A549 (cell line): ENCODE measurements at regions not wholly inside any gene's neighbourhood (a gene's known extent, or its start where the extent isn't known, plus 50 kb on each side); places are given as distances from the start of the nearest gene placed in this dataset.

Experiments
- ATAC-seq, 2 experiments: fragments of 200-7000 bp in 1 of 2; fragments of >200 bp in 1 of 2; cut with Nextera tagmentation in 1 of 2; cut with Tn5 transposase in 1 of 2; 3 replicates each; pipeline versions ENCODE4 v1.8.0 to v1.9.1; 2018 to 2020; ENCODE audit warnings: mild to moderate bottlenecking in 1 of 2, moderate library complexity in 1 of 2
- CTCF ChIA-PET: fragments of 300-600 bp; sonication (Branson Sonifier 250); formaldehyde crosslinking; extraction: SDS; loops from one replicate; lab custom pipeline; 2021; ENCODE audit warnings: antibody characterized with exemption, inconsistent platforms; lab: Yijun Ruan, JAX
- POLR2A ChIA-PET: fragments of 350-600 bp; formaldehyde crosslinking; extraction: SDS; loops from one replicate; lab custom pipeline; 2021; ENCODE audit warnings: antibody characterized with exemption, inconsistent platforms; lab: Yijun Ruan, JAX
- DNase-seq, 2 experiments: peaks; one replicate each; pipeline versions ENCODE4 v3.0.0 to v3.0.0-alpha.2; 2011 to 2016; ENCODE audit warnings: low read depth in 1 of 2, low spot score in 1 of 2
- FAIRE-seq: peaks from 2 replicates; lab custom pipeline; 2011; peaks lifted over from hg19 to GRCh38; lab: Jason Lieb, UNC
- H3K27ac ChIP-seq, 2 experiments: fragments of >200 bp; sonication (Bioruptor Twin); formaldehyde crosslinking; 3 replicates each; pipeline ENCODE4 v1.5.1; 2016 to 2017
- H3K4me1 ChIP-seq: fragments of >200 bp; sonication (Bioruptor Twin); formaldehyde crosslinking; 3 replicates; pipeline ENCODE4 v1.6.1; 2016
- H3K4me2 ChIP-seq: fragments of >200 bp; sonication (Bioruptor Twin); formaldehyde crosslinking; 3 replicates; pipeline ENCODE4 v1.6.1; 2016
- H3K4me3 ChIP-seq: fragments of >200 bp; sonication (Bioruptor Twin); formaldehyde crosslinking; 3 replicates; pipeline ENCODE4 v1.5.1; 2016
- H3K9me3 ChIP-seq: fragments of >200 bp; sonication (Bioruptor Twin); formaldehyde crosslinking; 3 replicates; pipeline ENCODE4 v1.6.1; 2016
- CBX2 ChIP-seq: fragments of 200-600 bp; sonication (generic); IDR thresholded peaks from 2 replicates; pipeline ENCODE4 v1.6.1; 2016; ENCODE audit warnings: low read depth, mild to moderate bottlenecking, borderline replicate concordance
- CHD2 ChIP-seq: fragments of 150-350 bp; IDR thresholded peaks from 2 replicates; pipeline ENCODE4 v1.6.1; 2014; ENCODE audit warnings: low read length; ENCODE audit not compliant: partially characterized antibody
- EHMT2 ChIP-seq: fragments of 200-600 bp; sonication (generic); IDR thresholded peaks from 2 replicates; pipeline ENCODE4 v1.6.1; 2016; ENCODE audit warnings: antibody characterized with exemption, low read depth, mild to moderate bottlenecking, moderate library complexity
- EP300 ChIP-seq, 2 experiments: fragments of >200 bp; sonication (Bioruptor Twin); formaldehyde crosslinking; IDR thresholded peaks; 2 replicates in 1 of 2; 3 replicates in 1 of 2; pipeline ENCODE4 v1.6.1; 2016 to 2017
- FOSB ChIP-seq: fragments of 250-450 bp; sonication (Bioruptor Pico); IDR thresholded peaks from 2 replicates; pipeline ENCODE4 v1.5.0; 2020; ENCODE audit warnings: mild to moderate bottlenecking, moderate library complexity
- FOSL2 ChIP-seq, 2 experiments: fragments of 450-650 bp in 1 of 2; fragments of >200 bp in 1 of 2; sonication (Bioruptor Twin) in 1 of 2; formaldehyde crosslinking; IDR thresholded peaks; 2 replicates each; pipeline versions ENCODE4 v1.5.0 to v1.6.1; 2016 to 2020; ENCODE audit warnings: mild to moderate bottlenecking in 1 of 2, moderate library complexity in 1 of 2
- FOXS1 ChIP-seq: fragments of 250-450 bp; sonication (Bioruptor Pico); IDR thresholded peaks from 2 replicates; pipeline ENCODE4 v1.5.0; 2020; ENCODE audit warnings: mild to moderate bottlenecking, moderate library complexity
- HEYL ChIP-seq: fragments of 250-450 bp; sonication (Bioruptor Pico); IDR thresholded peaks from 2 replicates; pipeline ENCODE4 v1.8.0; 2021; ENCODE audit warnings: mild to moderate bottlenecking, moderate library complexity
- HOXA7 ChIP-seq: fragments of 250-450 bp; sonication (Bioruptor Pico); IDR thresholded peaks from 2 replicates; pipeline ENCODE4 v1.5.0; 2020; ENCODE audit warnings: mild to moderate bottlenecking, moderate library complexity
- HOXB13 ChIP-seq: fragments of 250-450 bp; sonication (Bioruptor Pico); IDR thresholded peaks from 2 replicates; pipeline ENCODE4 v1.5.0; 2020; ENCODE audit warnings: low read depth, mild to moderate bottlenecking, moderate library complexity
- JUN ChIP-seq, 2 experiments: fragments of >200 bp; sonication (Bioruptor Twin); formaldehyde crosslinking; IDR thresholded peaks; 2 replicates in 1 of 2; 3 replicates in 1 of 2; pipeline ENCODE4 v1.6.1; 2016 to 2017
- JUNB ChIP-seq: fragments of >200 bp; sonication (Bioruptor Twin); formaldehyde crosslinking; IDR thresholded peaks from 2 replicates; pipeline ENCODE4 v1.6.1; 2016
- KDM1A ChIP-seq: fragments of 200-600 bp; sonication (generic); IDR thresholded peaks from 2 replicates; pipeline ENCODE4 v1.6.1; 2016; ENCODE audit warnings: low read depth, mild to moderate bottlenecking
- MAFK ChIP-seq: fragments of 450-650 bp; IDR thresholded peaks from 2 replicates; pipeline ENCODE4 v1.6.1; 2014; ENCODE audit not compliant: partially characterized antibody
- PHF8 ChIP-seq: fragments of 200-600 bp; sonication (generic); IDR thresholded peaks from 2 replicates; pipeline ENCODE4 v1.6.1; 2016; ENCODE audit warnings: low read depth, mild to moderate bottlenecking, antibody characterized with exemption, moderate library complexity, borderline replicate concordance
- RAD21 ChIP-seq, 2 experiments: fragments of >200 bp in 1 of 2; sonication (Bioruptor Twin) in 1 of 2; formaldehyde crosslinking in 1 of 2; IDR thresholded peaks in 1 of 2; conservative IDR thresholded peaks in 1 of 2; 2 replicates in 1 of 2; 3 replicates in 1 of 2; pipeline ENCODE4 v1.6.1; 2012 to 2018; ENCODE audit warnings: inconsistent platforms in 1 of 2
- RARB ChIP-seq: fragments of 250-450 bp; sonication (Bioruptor Pico); IDR thresholded peaks from 2 replicates; pipeline ENCODE4 v1.8.0; 2021; ENCODE audit warnings: mild to moderate bottlenecking, moderate library complexity
- RFX5 ChIP-seq: fragments of 450-650 bp; IDR thresholded peaks from 2 replicates; pipeline ENCODE4 v1.7.1; 2014; ENCODE audit warnings: antibody characterized with exemption, mild to moderate bottlenecking, moderate library complexity
- SMC3 ChIP-seq: fragments of >200 bp; sonication (Bioruptor Twin); formaldehyde crosslinking; IDR thresholded peaks from 3 replicates; pipeline ENCODE4 v1.6.1; 2018; ENCODE audit warnings: inconsistent platforms
- ZFP36 ChIP-seq: fragments of 450-650 bp; IDR thresholded peaks from 2 replicates; pipeline ENCODE4 v1.6.1; 2014; ENCODE audit warnings: borderline replicate concordance; ENCODE audit not compliant: partially characterized antibody
- ZNF302 ChIP-seq: fragments of 250-450 bp; sonication (Bioruptor Pico); IDR thresholded peaks from 2 replicates; pipeline ENCODE4 v1.9.0; 2021; ENCODE audit warnings: inconsistent platforms, mild to moderate bottlenecking, moderate library complexity
- ZSCAN20 ChIP-seq: fragments of 250-450 bp; sonication (Bioruptor Pico); IDR thresholded peaks from 2 replicates; pipeline ENCODE4 v1.8.0; 2022; ENCODE audit warnings: mild to moderate bottlenecking, moderate library complexity
- WGBS: methylation state at CpG from one replicate; pipeline ENCODE4 v1.1.6; 2017; ENCODE audit errors: missing lambda C conversion rate; 5-methylcytosine and 5-hydroxymethylcytosine counted together
- TF ChIP-seq, protein P1 (sequence below): fragments of 200-600 bp; sonication (generic); IDR thresholded peaks from 2 replicates; pipeline ENCODE4 v1.6.1; 2016; ENCODE audit warnings: antibody characterized with exemption, mild to moderate bottlenecking, moderate library complexity
- TF ChIP-seq, protein P2 (sequence below): fragments of 250-450 bp; sonication (Bioruptor Pico); IDR thresholded peaks from 2 replicates; pipeline ENCODE4 v1.5.0; 2020; ENCODE audit warnings: low read depth, mild to moderate bottlenecking, moderate library complexity
- TF ChIP-seq, protein P3 (sequence below): IDR thresholded peaks from 2 replicates; pipeline ENCODE4 v1.6.1; 2012

GRCh38 chr1:201614262-201615015 is 75.5 kb downstream of the NAV1 start:
- Histone ChIP-seq H3K27ac (no peak overlapping the region), H3K4me1 (peaks cover 7% of the 10 kb centered on the region)
- WGBS, result 91% methylated on average over 22 of the region's 22 CpGs
- ATAC-seq (peak in 1 of 2 experiments; percentile 32; a peak in 2 of 6 replicates), FAIRE-seq (no peak)
- CTCF ChIA-PET, result interaction anchor here (0.6 to 1.2 kb wide), 5 partner anchors 9 to 180 kb away, joined by 3 to 5 read pairs (median 3); no protein-coding TSS in a partner anchor
- TF ChIP-seq, protein P1, sequence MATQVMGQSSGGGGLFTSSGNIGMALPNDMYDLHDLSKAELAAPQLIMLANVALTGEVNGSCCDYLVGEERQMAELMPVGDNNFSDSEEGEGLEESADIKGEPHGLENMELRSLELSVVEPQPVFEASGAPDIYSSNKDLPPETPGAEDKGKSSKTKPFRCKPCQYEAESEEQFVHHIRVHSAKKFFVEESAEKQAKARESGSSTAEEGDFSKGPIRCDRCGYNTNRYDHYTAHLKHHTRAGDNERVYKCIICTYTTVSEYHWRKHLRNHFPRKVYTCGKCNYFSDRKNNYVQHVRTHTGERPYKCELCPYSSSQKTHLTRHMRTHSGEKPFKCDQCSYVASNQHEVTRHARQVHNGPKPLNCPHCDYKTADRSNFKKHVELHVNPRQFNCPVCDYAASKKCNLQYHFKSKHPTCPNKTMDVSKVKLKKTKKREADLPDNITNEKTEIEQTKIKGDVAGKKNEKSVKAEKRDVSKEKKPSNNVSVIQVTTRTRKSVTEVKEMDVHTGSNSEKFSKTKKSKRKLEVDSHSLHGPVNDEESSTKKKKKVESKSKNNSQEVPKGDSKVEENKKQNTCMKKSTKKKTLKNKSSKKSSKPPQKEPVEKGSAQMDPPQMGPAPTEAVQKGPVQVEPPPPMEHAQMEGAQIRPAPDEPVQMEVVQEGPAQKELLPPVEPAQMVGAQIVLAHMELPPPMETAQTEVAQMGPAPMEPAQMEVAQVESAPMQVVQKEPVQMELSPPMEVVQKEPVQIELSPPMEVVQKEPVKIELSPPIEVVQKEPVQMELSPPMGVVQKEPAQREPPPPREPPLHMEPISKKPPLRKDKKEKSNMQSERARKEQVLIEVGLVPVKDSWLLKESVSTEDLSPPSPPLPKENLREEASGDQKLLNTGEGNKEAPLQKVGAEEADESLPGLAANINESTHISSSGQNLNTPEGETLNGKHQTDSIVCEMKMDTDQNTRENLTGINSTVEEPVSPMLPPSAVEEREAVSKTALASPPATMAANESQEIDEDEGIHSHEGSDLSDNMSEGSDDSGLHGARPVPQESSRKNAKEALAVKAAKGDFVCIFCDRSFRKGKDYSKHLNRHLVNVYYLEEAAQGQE, result peak; percentile 78
- TF ChIP-seq FOSB (CRISPR knock-in tag), result no peak
- TF ChIP-seq, all 56 proteins: peak for 1
- Histone ChIP-seq H3K4me2 (no peak overlapping the region), H3K4me3 (no peak overlapping the region), H3K9me3 (no peaks in the 10 kb centered on the region)
- POLR2A ChIA-PET, result no interaction called here
- DNase-seq, result no peak

- H3K4me2 ChIP-seq, result no peak overlapping the region
- H3K4me1 ChIP-seq, result peaks cover 21% of the 10 kb centered on the region
- 75% methylated on average over 3 of the region's 3 CpGs for WGBS
- DNase-seq (no peak), ATAC-seq (no peak), FAIRE-seq (no peak)
- no peak overlapping the region for H3K4me3 ChIP-seq
- POLR2A ChIA-PET, result no interaction called here
- H3K9me3 ChIP-seq, result no peaks in the 10 kb centered on the region
- TF ChIP-seq ZFP36, result no peak
- no peak for TF ChIP-seq RAD21 (conservative IDR thresholded peaks at IDR 0.05 in 1 of 2, IDR thresholded peaks at IDR 0.05 in 1 of 2)
- TF ChIP-seq PHF8, result no peak
- no peak for TF ChIP-seq RARB (CRISPR knock-in tag)
- no peak for TF ChIP-seq CBX2
- TF ChIP-seq ZSCAN20 (CRISPR knock-in tag), result no peak
- no peak for TF ChIP-seq ZNF302 (CRISPR knock-in tag)
- no peak for TF ChIP-seq EHMT2
- TF ChIP-seq CHD2, result no peak
- TF ChIP-seq HEYL (CRISPR knock-in tag), result no peak
- TF ChIP-seq MAFK, result no peak
- TF ChIP-seq, protein P2, sequence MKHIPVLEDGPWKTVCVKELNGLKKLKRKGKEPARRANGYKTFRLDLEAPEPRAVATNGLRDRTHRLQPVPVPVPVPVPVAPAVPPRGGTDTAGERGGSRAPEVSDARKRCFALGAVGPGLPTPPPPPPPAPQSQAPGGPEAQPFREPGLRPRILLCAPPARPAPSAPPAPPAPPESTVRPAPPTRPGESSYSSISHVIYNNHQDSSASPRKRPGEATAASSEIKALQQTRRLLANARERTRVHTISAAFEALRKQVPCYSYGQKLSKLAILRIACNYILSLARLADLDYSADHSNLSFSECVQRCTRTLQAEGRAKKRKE (CRISPR knock-in tag), result no peak
- TF ChIP-seq HOXB13, result no peak
- TF ChIP-seq JUN (IDR thresholded peaks at IDR 0.05), result no peak
- TF ChIP-seq JUNB, result no peak
- CTCF ChIA-PET, result interaction anchor here (1.0 to 1.4 kb wide), 3 partner anchors 23 to 176 kb away, joined by 3 to 4 read pairs (median 3); no protein-coding TSS in a partner anchor
- H3K27ac ChIP-seq, result peak overlapping the region in 1 of 2 experiments; percentile 17; a peak in 3 of 6 replicates
Measured at GRCh38 chr1:201617157-201617556, 78.2 kb downstream of the NAV1 start.

GRCh38 chr1:201618389-201618788 is 79.5 kb downstream of the NAV1 start:
- POLR2A ChIA-PET, result no interaction called here

More at GRCh38 chr1:201618389-201618788, 79.5 kb downstream of the NAV1 start:
- 82% methylated on average over 3 of the region's 3 CpGs for WGBS
- Histone ChIP-seq H3K4me2 (no peak overlapping the region), H3K4me1 (peaks cover 23% of the 10 kb centered on the region), H3K27ac (peak overlapping the region in 1 of 2 experiments; percentile 63; a peak in 2 of 6 replicates), H3K4me3 (no peak overlapping the region), H3K9me3 (no peaks in the 10 kb centered on the region)
- FAIRE-seq, result no peak
- TF ChIP-seq KDM1A, result no peak
- no peak for TF ChIP-seq EP300 (IDR thresholded peaks at IDR 0.05)
- no peak for TF ChIP-seq HOXA7 (CRISPR knock-in tag)
- TF ChIP-seq, protein P3, sequence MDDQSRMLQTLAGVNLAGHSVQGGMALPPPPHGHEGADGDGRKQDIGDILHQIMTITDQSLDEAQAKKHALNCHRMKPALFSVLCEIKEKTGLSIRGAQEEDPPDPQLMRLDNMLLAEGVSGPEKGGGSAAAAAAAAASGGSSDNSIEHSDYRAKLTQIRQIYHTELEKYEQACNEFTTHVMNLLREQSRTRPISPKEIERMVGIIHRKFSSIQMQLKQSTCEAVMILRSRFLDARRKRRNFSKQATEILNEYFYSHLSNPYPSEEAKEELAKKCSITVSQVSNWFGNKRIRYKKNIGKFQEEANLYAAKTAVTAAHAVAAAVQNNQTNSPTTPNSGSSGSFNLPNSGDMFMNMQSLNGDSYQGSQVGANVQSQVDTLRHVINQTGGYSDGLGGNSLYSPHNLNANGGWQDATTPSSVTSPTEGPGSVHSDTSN, result no peak
- no peak for TF ChIP-seq RFX5
- TF ChIP-seq, protein P2 (CRISPR knock-in tag), result no peak
- no peak for TF ChIP-seq FOXS1 (CRISPR knock-in tag)
- TF ChIP-seq RARB (CRISPR knock-in tag), result no peak
- no peak for TF ChIP-seq SMC3
- no peak for TF ChIP-seq RAD21 (conservative IDR thresholded peaks at IDR 0.05 in 1 of 2, IDR thresholded peaks at IDR 0.05 in 1 of 2)
- no peak for TF ChIP-seq FOSL2 (IDR thresholded peaks at IDR 0.05)
- TF ChIP-seq FOSL2 (CRISPR knock-in tag; IDR thresholded peaks at IDR 0.05), result no peak
- ATAC-seq, result no peak
- CTCF ChIA-PET, result interaction anchor here (2.0 to 2.5 kb wide), 2 partner anchors 58 to 175 kb away, joined by 7 to 10 read pairs; no protein-coding TSS in a partner anchor
- no peak for DNase-seq
